SK-N-MC (cell line): ENCODE measurements at regions not wholly inside any gene's neighbourhood (a gene's known extent, or its start where the extent isn't known, plus 50 kb on each side); places are given as distances from the start of the nearest gene placed in this dataset.

ENCODE experiments used
- EZH2 ChIP-seq: fragments of 200-600 bp; sonication (generic); IDR thresholded peaks from one replicate; pipeline ENCODE4 v1.6.1; 2017; ENCODE audit warnings: antibody characterized with exemption
- POLR2AphosphoS5 ChIP-seq: IDR thresholded peaks from 2 replicates; pipeline ENCODE4 v1.6.1; 2012; ENCODE audit warnings: mild to moderate bottlenecking, low read depth, low read length, borderline replicate concordance

DNA sequence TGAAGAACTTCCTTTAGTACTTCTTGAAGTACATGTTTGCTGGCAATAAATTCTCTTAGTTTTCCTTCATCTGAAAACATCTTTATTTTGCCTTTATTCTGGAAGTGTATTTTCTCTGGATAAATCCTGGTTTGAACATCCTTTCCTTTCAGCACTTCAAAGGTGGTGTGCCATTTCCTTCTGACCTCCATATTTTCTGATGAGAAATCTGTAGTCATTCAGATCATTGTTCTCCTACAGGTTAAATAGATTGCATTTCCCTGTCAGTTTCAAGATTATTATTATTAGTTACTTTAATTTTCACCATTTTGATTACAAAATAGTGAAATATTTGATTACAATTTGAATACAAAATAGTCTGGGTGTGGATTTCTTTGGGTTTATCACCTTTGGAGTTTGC is 134.5 kb downstream of the CDH26 start:
- TF ChIP-seq POLR2AphosphoS5 (no peak), EZH2 (no peak)
